ENCODE measurements at regions not wholly inside any gene's neighbourhood (a gene's known extent, or its start where the extent isn't known, plus 50 kb on each side); places are given as distances from the start of the nearest gene placed in this dataset.

DNA sequence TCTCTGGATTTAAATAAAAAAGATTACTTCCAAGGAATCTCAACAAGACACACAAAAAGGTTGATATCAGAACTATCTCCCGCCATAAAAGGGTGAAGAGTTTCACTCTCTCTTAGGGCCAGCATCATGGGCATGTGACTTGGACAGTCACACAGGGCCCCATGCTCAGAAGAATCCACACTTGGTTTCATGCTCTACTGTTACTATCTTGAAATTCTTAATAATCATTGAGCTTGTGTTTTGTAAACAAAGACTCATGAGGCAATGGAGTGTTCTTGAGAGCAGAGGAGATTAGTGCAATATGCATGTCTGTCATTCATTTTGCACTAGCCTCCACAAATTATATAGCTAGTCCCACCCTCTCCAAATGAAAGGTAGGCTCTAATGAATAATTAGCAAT, 58.4 kb downstream of the HMHB1 start:
- no peaks in the 10 kb centered on the region for H3K9me3 ChIP-seq
- no peak overlapping the region for H3K27ac ChIP-seq (replicated peaks in 1 of 4)
- H3K27me3 ChIP-seq, result no peaks in the 10 kb centered on the region
- no peak for DNase-seq (ENCODE audit: extremely low spot score)
- intact Hi-C loops (cut with DNase I), result no loop called here
- no peaks in the 10 kb centered on the region for H3K36me3 ChIP-seq
- no peaks in the 10 kb centered on the region for H3K4me1 ChIP-seq
- no peak overlapping the region for H3K4me3 ChIP-seq
- 94% methylated on average over 1 of the region's 1 CpG for WGBS
- no peak for TF ChIP-seq POLR2A (IDR thresholded peaks at IDR 0.05; ENCODE audit: low read depth)
- TF ChIP-seq POLR2AphosphoS5 (IDR thresholded peaks at IDR 0.05), result no peak
- no peak for TF ChIP-seq EP300 (IDR thresholded peaks at IDR 0.05)
- TF ChIP-seq, protein P1, sequence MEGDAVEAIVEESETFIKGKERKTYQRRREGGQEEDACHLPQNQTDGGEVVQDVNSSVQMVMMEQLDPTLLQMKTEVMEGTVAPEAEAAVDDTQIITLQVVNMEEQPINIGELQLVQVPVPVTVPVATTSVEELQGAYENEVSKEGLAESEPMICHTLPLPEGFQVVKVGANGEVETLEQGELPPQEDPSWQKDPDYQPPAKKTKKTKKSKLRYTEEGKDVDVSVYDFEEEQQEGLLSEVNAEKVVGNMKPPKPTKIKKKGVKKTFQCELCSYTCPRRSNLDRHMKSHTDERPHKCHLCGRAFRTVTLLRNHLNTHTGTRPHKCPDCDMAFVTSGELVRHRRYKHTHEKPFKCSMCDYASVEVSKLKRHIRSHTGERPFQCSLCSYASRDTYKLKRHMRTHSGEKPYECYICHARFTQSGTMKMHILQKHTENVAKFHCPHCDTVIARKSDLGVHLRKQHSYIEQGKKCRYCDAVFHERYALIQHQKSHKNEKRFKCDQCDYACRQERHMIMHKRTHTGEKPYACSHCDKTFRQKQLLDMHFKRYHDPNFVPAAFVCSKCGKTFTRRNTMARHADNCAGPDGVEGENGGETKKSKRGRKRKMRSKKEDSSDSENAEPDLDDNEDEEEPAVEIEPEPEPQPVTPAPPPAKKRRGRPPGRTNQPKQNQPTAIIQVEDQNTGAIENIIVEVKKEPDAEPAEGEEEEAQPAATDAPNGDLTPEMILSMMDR (IDR thresholded peaks at IDR 0.05), result no peak

DNA sequence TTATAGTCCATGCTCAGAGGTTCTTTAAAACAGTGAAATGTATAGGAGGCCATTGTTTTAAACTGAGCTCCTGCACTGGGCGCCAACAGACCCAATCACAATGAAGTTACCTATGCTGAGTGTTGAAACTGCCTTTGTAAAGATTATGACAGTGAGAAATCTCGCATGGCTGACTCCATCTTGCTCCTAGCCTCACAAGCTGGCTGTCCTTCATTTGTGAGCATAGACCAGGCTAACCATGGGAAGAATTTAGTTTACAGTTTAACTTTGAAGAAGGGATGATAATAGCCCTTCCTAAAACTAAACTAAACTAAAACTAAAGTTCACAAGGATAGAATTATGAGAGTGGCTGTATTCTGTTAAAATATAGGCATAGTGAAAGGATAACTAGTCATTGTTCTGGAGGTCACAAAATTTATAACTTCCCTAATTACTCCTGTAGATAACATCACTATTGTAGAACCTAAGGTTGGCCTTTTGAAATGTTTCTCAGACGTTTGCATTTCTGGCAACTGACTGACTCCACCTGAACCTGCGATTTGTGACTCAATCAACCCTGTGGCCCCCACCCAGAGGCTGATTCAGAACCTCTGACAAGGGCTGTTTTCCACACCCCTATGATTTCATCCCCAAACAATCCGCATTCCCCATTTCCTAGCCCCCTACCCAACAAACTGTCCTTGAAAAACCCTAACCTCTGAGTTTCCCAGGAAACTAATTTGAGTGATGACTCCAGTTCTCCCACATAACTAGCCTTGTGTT, 59.1 kb downstream of the HMHB1 start:
- DNase-seq (ENCODE audit: extremely low spot score), result no peak
- TF ChIP-seq, protein P1 (IDR thresholded peaks at IDR 0.05), result no peak
- TF ChIP-seq EP300 (IDR thresholded peaks at IDR 0.05) (no peak), POLR2AphosphoS5 (IDR thresholded peaks at IDR 0.05) (no peak), POLR2A (IDR thresholded peaks at IDR 0.05; ENCODE audit: low read depth) (no peak)
- WGBS, result 91% methylated on average over 5 of the region's 5 CpGs
- H3K4me1 ChIP-seq, result no peaks in the 10 kb centered on the region
- H3K4me3 ChIP-seq, result no peak overlapping the region
- H3K36me3 ChIP-seq, result no peaks in the 10 kb centered on the region
- H3K9me3 ChIP-seq, result no peaks in the 10 kb centered on the region
- intact Hi-C loops (cut with DNase I), result no loop called here
- no peaks in the 10 kb centered on the region for H3K27me3 ChIP-seq
- no peak overlapping the region for H3K27ac ChIP-seq (replicated peaks in 1 of 4)

DNA sequence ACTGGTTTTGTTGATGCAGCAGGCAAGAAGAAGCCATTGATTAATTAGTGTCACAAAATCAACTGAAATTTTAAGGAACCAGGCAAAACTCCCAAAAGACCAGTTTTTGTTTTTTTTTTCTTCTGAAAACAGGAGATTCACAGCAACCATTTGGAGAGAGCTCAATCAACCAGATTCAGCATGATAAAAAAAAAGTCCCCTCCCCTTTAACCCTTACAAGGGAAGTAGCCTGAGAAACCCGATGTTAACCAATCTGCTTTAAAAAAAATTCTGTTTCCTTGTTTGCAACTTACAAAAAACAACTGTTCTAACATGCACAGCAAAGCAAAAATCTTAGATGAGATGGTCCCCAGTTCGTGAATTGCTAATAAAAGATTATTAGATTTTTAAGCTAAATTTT, 59.7 kb downstream of the HMHB1 start:
- no peak overlapping the region for H3K27ac ChIP-seq (replicated peaks in 1 of 4)
- no peaks in the 10 kb centered on the region for H3K9me3 ChIP-seq
- intact Hi-C loops (cut with DNase I), result no loop called here
- no peak for DNase-seq (ENCODE audit: extremely low spot score)
- 66% methylated on average over 2 of the region's 2 CpGs for WGBS
- TF ChIP-seq EP300 (IDR thresholded peaks at IDR 0.05), result no peak
- TF ChIP-seq, protein P1 (IDR thresholded peaks at IDR 0.05), result no peak
- no peaks in the 10 kb centered on the region for H3K36me3 ChIP-seq
- no peaks in the 10 kb centered on the region for H3K4me1 ChIP-seq
- H3K4me3 ChIP-seq, result no peak overlapping the region
- no peaks in the 10 kb centered on the region for H3K27me3 ChIP-seq

- Histone ChIP-seq H3K27ac (replicated peaks in 1 of 4) (no peak overlapping the region), H3K36me3 (no peaks in the 10 kb centered on the region), H3K9me3 (no peaks in the 10 kb centered on the region), H3K27me3 (no peaks in the 10 kb centered on the region), H3K4me1 (no peaks in the 10 kb centered on the region), H3K4me3 (no peak overlapping the region)
- DNase-seq (ENCODE audit: extremely low spot score), result no peak
- 63% methylated on average over 4 of the region's 4 CpGs for WGBS
- intact Hi-C loops (cut with DNase I), result no loop called here
- TF ChIP-seq POLR2A (IDR thresholded peaks at IDR 0.05; ENCODE audit: low read depth) (no peak), POLR2AphosphoS5 (IDR thresholded peaks at IDR 0.05) (no peak), EP300 (IDR thresholded peaks at IDR 0.05) (no peak)
- TF ChIP-seq, protein P1 (IDR thresholded peaks at IDR 0.05), result no peak
Measured at GRCh38 chr5:143874312-143874711, 62.4 kb downstream of the HMHB1 start.

DNA sequence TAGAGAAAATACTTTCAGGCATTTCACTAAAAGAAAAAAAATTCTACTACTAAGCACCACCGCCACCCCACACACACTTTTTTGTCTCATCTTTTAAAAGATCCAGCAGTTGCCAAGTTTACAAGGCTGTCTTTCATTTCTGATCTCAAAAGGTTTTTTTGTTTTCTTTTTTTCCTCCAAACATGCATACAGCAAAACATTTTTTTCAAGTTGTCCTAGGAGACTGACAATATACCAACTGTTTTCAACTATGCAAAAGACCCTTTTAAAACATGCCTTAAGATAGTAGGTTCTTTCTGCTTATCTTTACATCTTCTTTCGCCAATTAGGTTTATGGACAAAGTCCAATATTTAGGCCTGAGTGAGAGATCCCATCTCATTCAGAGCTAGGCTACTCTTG, 65.2 kb downstream of the HMHB1 start:
- 93% methylated on average over 2 of the region's 2 CpGs for WGBS
- TF ChIP-seq EP300 (IDR thresholded peaks at IDR 0.05) (no peak), POLR2AphosphoS5 (IDR thresholded peaks at IDR 0.05) (no peak), POLR2A (IDR thresholded peaks at IDR 0.05; ENCODE audit: low read depth) (no peak)
- TF ChIP-seq, protein P1 (IDR thresholded peaks at IDR 0.05), result no peak
- intact Hi-C loops (cut with DNase I), result no loop called here
- Histone ChIP-seq H3K27ac (replicated peaks in 1 of 4) (no peak overlapping the region), H3K36me3 (no peaks in the 10 kb centered on the region), H3K4me3 (no peak overlapping the region), H3K4me1 (no peaks in the 10 kb centered on the region), H3K27me3 (no peaks in the 10 kb centered on the region), H3K9me3 (no peaks in the 10 kb centered on the region)
- no peak for DNase-seq (ENCODE audit: extremely low spot score)
